ENCODE measurements at regions not wholly inside any gene's neighbourhood (a gene's known extent, or its start where the extent isn't known, plus 50 kb on each side); places are given as distances from the start of the nearest gene placed in this dataset.

DNA sequence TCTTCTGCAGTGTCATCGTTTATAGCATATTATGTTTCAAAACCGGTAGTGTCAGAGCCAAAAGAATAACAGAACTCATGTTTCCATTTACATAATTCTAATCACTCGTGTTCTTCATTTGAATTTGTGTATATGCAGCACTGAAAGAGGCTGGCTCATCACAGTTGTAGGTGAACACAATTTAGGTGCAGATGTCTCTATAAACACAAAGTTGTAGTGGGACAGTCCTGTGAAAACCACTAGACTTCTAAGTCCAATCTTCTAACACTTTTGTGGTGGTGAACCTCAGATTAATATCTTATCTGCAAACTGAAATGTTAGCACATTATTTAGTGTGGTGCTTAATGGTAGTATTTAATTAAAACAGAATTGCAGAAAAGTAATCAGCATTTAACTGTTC, 872.4 kb downstream of the C4orf33 start:
- no peak for TF ChIP-seq EZH2 (IDR thresholded peaks at IDR 0.05; ENCODE audit: insufficient read depth, poor library complexity, severe bottlenecking)
- TF ChIP-seq EZH2phosphoT487 (IDR thresholded peaks at IDR 0.05; ENCODE audit: insufficient read depth, low read depth) = no peak

Measured in GM23248 (cell line).